ENCODE measurements at regions not wholly inside any gene's neighbourhood (a gene's known extent, or its start where the extent isn't known, plus 50 kb on each side); places are given as distances from the start of the nearest gene placed in this dataset.

GRCh38 chr2:8477552-8478470, 204.0 kb upstream of the ID2 start:
- H3K9me3 ChIP-seq, result no peaks in the 10 kb centered on the region
- H3K27me3 ChIP-seq (replicated peaks; ENCODE audit: control insufficient read depth, insufficient read depth, low read length), result no peaks in the 10 kb centered on the region
- CTCF ChIA-PET, result no interaction called here
- no peaks in the 10 kb centered on the region for H3K36me3 Mint-ChIP-seq (ENCODE audit: insufficient read depth, unreplicated experiment)
- no peak overlapping the region for H3K27ac Mint-ChIP-seq (ENCODE audit: unreplicated experiment)
- no peaks in the 10 kb centered on the region for H3K36me3 ChIP-seq (ENCODE audit: control insufficient read depth, insufficient read depth, low read length)
- no TSS peak for BruUV-seq (replicated peaks)
- intact Hi-C loops (cut with micrococcal nuclease; ENCODE audit: unreplicated experiment), result no loop called here
- DNase-seq, result no peak
- H3K9me3 Mint-ChIP-seq (ENCODE audit: unreplicated experiment), result no peaks in the 10 kb centered on the region
- no peak overlapping the region for H3K4me3 Mint-ChIP-seq (ENCODE audit: unreplicated experiment)
- no peak for TF ChIP-seq CTCF (IDR thresholded peaks at IDR 0.05; ENCODE audit: insufficient read depth in 1 of 2, low read depth in 1 of 2, low read length in 1 of 2, severe bottlenecking in 1 of 2, unreplicated experiment in 1 of 2)
- H3K4me1 ChIP-seq, result peaks cover 16% of the 10 kb centered on the region
- H3K4me1 Mint-ChIP-seq (ENCODE audit: low read depth, unreplicated experiment), result peaks cover 23% of the 10 kb centered on the region
- no peaks in the 10 kb centered on the region for H3K27me3 Mint-ChIP-seq (ENCODE audit: insufficient read depth, unreplicated experiment)
- H3K4me3 ChIP-seq (ENCODE audit: low read depth, low read length), result no peak overlapping the region
- POLR2A ChIA-PET, result no interaction called here

DNA sequence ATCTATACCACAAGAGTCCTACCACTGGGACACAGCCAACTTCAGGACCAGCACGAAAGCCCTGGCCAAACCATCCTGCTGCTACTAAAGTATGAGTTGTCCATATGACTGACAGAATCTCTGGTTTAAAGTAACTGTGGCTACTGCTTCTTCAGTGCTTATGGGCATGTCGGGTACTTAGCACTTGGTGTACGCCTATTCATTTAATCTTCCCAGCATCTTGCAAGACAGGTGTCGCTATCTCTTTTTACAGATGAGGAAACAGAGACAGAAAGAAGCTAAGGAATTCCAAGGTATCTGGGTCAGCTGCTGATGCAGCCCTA, 203.4 kb upstream of the ID2 start:
- no peak overlapping the region for H3K4me3 ChIP-seq (ENCODE audit: low read depth, low read length)
- H3K36me3 ChIP-seq (ENCODE audit: control insufficient read depth, insufficient read depth, low read length), result no peaks in the 10 kb centered on the region
- ChIA-PET POLR2A (no interaction called here), CTCF (no interaction called here)
- H3K9me3 Mint-ChIP-seq (ENCODE audit: unreplicated experiment), result no peaks in the 10 kb centered on the region
- no TSS peak for BruUV-seq (replicated peaks)
- DNase-seq, result no peak
- peaks cover 23% of the 10 kb centered on the region for H3K4me1 Mint-ChIP-seq (ENCODE audit: low read depth, unreplicated experiment)
- H3K4me1 ChIP-seq, result peaks cover 16% of the 10 kb centered on the region
- no peaks in the 10 kb centered on the region for H3K9me3 ChIP-seq
- no peaks in the 10 kb centered on the region for H3K27me3 Mint-ChIP-seq (ENCODE audit: insufficient read depth, unreplicated experiment)
- H3K27me3 ChIP-seq (replicated peaks; ENCODE audit: control insufficient read depth, insufficient read depth, low read length), result no peaks in the 10 kb centered on the region
- H3K27ac Mint-ChIP-seq (ENCODE audit: unreplicated experiment), result no peak overlapping the region
- TF ChIP-seq CTCF (IDR thresholded peaks at IDR 0.05; ENCODE audit: insufficient read depth in 1 of 2, low read depth in 1 of 2, low read length in 1 of 2, severe bottlenecking in 1 of 2, unreplicated experiment in 1 of 2), result no peak
- H3K4me3 Mint-ChIP-seq (ENCODE audit: unreplicated experiment), result no peak overlapping the region
- intact Hi-C loops (cut with micrococcal nuclease; ENCODE audit: unreplicated experiment), result no loop called here
- no peaks in the 10 kb centered on the region for H3K36me3 Mint-ChIP-seq (ENCODE audit: insufficient read depth, unreplicated experiment)

DNA sequence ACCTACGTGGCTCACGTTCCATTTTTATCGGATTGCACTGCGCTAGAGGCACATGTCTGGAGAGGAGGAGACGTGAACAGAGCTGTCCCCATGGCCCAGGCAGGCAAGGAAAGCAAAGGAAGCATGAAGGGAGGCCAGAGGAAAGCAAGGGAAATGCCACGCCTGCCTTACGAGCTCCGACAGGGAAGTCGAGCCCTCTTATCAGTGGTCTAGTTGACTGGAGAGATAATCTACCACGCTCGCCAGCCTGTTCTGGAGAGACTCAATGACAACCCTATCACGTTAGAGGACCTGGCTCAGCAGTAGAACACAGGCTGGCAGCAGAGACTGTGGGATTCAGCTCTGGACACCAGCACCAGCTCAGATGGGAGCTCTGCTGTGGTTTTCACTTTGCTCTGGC, 202.6 kb upstream of the ID2 start:
- CTCF ChIA-PET, result no interaction called here
- DNase-seq, result no peak
- POLR2A ChIA-PET, result no interaction called here
- Mint-ChIP-seq H3K27ac (ENCODE audit: unreplicated experiment) (no peak overlapping the region), H3K36me3 (ENCODE audit: insufficient read depth, unreplicated experiment) (no peaks in the 10 kb centered on the region), H3K9me3 (ENCODE audit: unreplicated experiment) (no peaks in the 10 kb centered on the region), H3K27me3 (ENCODE audit: insufficient read depth, unreplicated experiment) (no peaks in the 10 kb centered on the region), H3K4me3 (ENCODE audit: unreplicated experiment) (no peak overlapping the region), H3K4me1 (ENCODE audit: low read depth, unreplicated experiment) (peaks cover 23% of the 10 kb centered on the region)
- Histone ChIP-seq H3K4me1 (peaks cover 16% of the 10 kb centered on the region), H3K27me3 (replicated peaks; ENCODE audit: control insufficient read depth, insufficient read depth, low read length) (no peaks in the 10 kb centered on the region), H3K36me3 (ENCODE audit: control insufficient read depth, insufficient read depth, low read length) (no peaks in the 10 kb centered on the region), H3K9me3 (no peaks in the 10 kb centered on the region), H3K4me3 (ENCODE audit: low read depth, low read length) (no peak overlapping the region)
- intact Hi-C loops (cut with micrococcal nuclease; ENCODE audit: unreplicated experiment), result no loop called here
- no peak for TF ChIP-seq CTCF (IDR thresholded peaks at IDR 0.05; ENCODE audit: insufficient read depth in 1 of 2, low read depth in 1 of 2, low read length in 1 of 2, severe bottlenecking in 1 of 2, unreplicated experiment in 1 of 2)
- BruUV-seq (replicated peaks), result no TSS peak

Data from Caco-2 (cell line).